LNCAP (cell line): ENCODE measurements at regions not wholly inside any gene's neighbourhood (a gene's known extent, or its start where the extent isn't known, plus 50 kb on each side); places are given as distances from the start of the nearest gene placed in this dataset.

Experiments used
- TF ChIP-seq, protein P1 (sequence below): fragments of 450-650 bp; IDR thresholded peaks from 2 replicates; pipeline ENCODE4 v1.5.1; 2017; ENCODE audit warnings: mild to moderate bottlenecking

DNA sequence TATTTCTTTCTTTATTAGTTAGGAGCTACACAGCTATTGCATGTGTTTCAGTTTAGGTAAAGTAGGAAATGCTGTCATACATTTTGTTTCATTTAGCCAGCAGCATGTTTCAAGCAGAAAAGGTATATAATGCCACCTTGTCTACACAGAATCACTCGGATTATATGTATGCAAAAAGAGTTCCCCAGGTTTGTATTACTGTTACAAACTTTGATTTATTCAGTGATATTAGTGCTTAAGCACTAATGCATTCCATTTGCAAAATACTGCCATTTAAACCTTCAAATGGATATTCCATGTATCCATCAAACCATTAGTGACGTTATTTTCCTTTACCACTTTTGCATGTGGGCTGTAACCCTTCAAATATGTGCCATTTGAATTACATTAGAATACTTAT lies 564.0 kb downstream of the RPL10L start:
- TF ChIP-seq, protein P1, sequence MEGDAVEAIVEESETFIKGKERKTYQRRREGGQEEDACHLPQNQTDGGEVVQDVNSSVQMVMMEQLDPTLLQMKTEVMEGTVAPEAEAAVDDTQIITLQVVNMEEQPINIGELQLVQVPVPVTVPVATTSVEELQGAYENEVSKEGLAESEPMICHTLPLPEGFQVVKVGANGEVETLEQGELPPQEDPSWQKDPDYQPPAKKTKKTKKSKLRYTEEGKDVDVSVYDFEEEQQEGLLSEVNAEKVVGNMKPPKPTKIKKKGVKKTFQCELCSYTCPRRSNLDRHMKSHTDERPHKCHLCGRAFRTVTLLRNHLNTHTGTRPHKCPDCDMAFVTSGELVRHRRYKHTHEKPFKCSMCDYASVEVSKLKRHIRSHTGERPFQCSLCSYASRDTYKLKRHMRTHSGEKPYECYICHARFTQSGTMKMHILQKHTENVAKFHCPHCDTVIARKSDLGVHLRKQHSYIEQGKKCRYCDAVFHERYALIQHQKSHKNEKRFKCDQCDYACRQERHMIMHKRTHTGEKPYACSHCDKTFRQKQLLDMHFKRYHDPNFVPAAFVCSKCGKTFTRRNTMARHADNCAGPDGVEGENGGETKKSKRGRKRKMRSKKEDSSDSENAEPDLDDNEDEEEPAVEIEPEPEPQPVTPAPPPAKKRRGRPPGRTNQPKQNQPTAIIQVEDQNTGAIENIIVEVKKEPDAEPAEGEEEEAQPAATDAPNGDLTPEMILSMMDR = no peak

DNA sequence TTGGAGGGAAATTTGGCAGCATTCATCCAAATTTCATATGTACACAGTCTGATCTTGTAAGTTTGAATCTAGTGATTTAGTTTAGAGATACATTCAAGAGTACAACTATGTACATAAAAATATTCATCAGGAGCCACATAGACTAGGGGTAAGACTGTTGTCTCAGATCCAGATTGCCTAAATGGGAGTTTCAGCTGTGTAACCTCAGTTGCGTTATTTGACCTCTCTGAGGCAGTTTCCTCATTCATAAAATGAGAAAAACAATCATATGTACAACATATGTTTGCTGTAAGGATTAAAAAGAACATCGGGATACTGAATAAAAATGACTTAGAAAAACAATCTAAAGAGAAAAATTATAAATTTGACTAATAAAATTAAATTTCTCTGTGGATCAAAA lies 577.5 kb downstream of the RPL10L start:
- TF ChIP-seq, protein P1 = no peak

DNA sequence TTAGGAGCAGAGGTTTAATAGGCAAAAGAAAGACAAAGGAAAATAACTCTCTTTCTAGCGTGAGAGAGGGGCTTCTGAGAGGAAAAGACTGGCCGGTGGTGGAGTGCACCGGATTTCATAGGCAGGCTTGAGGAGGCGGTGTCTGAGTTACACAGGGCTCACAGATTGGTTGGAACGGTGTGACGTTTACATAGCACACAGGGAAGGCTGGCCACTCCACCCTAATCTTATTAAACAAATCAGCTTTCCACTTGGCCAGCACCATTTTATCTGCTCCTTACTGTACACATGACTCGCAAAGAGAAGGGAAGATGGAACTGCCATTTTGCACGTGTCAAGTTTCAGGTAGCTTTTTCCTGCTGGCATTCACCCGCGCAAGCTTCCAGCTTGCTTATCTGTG lies 587.7 kb downstream of the RPL10L start:
- TF ChIP-seq, protein P1 = no peak

DNA sequence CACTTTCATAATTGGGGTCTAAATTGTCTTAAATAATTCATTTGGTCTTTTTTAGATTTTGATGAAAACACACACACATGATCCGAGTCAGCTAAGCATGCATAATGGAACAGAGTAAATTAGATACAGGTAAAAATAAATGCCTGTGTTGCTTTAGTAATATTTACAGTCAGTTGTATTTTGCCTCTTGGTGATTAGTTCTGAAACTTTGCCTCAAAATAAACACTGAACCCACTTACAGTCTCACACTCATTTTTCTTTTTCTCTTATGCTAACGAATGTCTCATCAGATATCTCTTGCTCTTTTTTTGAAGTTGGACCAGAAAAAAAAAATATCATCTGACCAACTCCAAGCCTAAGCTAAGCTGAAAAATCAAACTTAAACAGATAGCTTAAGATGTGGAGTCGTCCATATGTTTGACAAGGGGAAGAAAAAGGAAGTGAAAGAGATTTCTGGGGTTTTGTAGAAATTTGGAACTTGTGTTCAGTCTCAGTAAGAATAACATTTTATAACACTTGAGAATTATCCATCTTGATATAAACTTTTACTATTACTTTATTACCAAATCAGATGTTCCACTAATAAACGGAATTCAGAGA lies 592.5 kb downstream of the RPL10L start:
- TF ChIP-seq, protein P1 = no peak

DNA sequence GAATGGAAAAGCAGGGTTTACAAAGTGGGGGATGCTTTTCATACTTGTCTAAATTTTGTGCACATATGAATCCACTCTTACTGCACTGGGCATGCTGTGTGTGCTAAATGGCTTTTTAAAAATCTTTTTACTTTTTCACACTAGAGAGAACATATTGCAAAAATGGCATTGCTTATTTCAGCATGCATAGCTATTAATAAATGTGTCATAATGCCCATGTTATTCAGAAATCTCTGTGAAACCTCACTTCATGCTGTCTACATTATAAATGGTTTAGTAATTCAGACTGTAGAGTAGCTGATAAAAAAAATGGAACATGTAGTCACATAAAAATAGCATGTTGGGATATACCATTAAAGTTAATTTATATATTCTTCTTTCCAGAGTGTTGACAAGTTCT lies 593.8 kb downstream of the RPL10L start:
- TF ChIP-seq, protein P1 = no peak

DNA sequence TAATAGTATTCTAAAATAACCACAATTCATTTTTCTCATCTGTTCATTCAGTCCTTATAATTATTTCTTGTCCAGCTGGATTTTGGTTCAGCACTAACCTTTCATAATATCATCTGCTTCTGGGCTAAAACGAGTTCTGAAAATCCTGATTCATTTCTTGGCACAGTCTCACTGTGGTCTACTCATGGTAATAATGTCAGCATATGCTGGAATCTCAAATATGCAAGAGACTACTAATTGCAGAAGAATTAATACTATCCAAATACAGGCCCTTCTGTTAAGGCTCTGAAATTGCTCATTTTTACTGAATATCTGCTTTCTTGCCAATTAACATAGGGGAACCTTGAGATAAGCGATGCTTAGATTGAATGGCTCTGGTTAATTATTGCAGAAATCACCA lies 597.1 kb downstream of the RPL10L start:
- TF ChIP-seq, protein P1 = no peak

DNA sequence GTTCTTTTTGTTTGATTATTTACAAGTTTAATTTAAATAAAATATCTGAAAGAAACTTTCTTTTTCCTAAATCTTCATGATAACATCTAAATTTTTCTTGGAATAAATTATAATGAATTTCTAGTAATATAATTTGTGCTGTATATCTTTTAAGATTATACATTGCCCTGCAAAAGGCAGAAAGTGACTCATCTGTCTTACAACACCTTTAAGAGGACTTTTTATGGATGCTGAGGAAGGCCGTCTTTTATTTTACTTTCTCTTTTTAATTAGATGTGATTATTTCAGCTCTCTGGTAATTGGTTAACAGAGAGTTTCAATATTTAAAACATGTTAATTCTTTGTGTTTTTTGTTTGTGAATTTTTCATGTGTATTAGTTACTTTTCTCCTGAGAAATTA lies 598.4 kb downstream of the RPL10L start:
- TF ChIP-seq, protein P1 = no peak

DNA sequence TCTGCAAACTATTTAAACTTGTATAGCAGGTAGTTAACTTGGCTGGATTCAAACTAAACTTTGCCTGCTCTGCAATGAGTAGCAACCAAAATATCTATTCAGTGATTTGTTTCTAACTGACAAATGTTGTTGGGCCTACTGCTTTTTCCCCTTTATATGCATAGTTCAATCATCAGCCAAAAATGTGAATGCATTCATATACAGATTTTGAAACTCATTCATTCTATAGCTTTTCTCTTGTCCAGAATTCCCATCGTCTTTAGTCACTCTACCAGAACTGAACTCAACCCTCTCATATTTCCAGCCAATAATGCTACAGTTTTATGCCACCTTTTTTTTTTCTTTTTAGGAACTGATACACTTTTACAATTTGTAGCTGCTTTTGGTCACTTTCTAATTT lies 599.8 kb downstream of the RPL10L start:
- TF ChIP-seq, protein P1 = no peak
